Hematopoietic multipotent progenitor cell treated with erythropoietin and hydrocortisone succinate and interleukin-3 and kit ligand, for 17 days (in vitro differentiated cells): ENCODE measurements at regions not wholly inside any gene's neighbourhood (a gene's known extent, or its start where the extent isn't known, plus 50 kb on each side); places are given as distances from the start of the nearest gene placed in this dataset.
"Not testable (repeated sequence)": the region's sequence is repeated elsewhere in the genome, so short reads cannot be mapped to it uniquely, and the experiment has no call there.

ENCODE experiments used
- DNase-seq: peaks from one replicate; pipeline ENCODE4 v3.0.0-alpha.2; 2015; ENCODE audit warnings: low spot score

- no peak for DNase-seq
These were observed 633.4 kb upstream of the KCNMB2 start for GRCh38 chr3:177902876-177903275.

- DNase-seq: no peak
These were observed 631.6 kb upstream of the KCNMB2 start for GRCh38 chr3:177904621-177905020.

GRCh38 chr3:177905173-177906125, 630.8 kb upstream of the KCNMB2 start:
- DNase-seq: no peak

GRCh38 chr3:177906126-177906511, 630.1 kb upstream of the KCNMB2 start:
- no peak for DNase-seq

- DNase-seq: no peak
These were observed 629.5 kb upstream of the KCNMB2 start for GRCh38 chr3:177906578-177907229.

DNA sequence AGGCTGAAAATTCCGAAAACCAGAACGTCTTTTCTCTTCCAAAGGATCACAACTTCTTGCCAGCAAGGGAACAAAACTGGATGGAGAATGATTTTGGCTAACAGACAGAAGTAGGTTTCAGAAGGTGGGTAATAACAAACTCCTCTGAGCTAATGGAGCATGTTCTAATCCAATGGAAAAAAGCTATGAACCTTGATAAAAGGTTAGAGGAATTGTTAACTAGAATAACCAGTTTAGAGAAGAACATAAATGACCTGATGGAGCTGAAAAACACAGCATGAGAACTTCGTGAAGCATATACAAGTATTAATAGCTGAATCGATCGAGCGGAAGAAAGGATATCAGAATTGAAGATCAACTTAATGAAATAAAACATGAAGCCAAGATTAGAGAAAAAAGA, 626.7 kb upstream of the KCNMB2 start:
- not testable (repeated sequence) for DNase-seq

- no peak for DNase-seq
These were observed 622.0 kb upstream of the KCNMB2 start for GRCh38 chr3:177914224-177914623.

- DNase-seq: no peak
These were observed 619.8 kb upstream of the KCNMB2 start for GRCh38 chr3:177916461-177916860.

GRCh38 chr3:177917234-177917861, 618.9 kb upstream of the KCNMB2 start:
- no peak for DNase-seq

DNA sequence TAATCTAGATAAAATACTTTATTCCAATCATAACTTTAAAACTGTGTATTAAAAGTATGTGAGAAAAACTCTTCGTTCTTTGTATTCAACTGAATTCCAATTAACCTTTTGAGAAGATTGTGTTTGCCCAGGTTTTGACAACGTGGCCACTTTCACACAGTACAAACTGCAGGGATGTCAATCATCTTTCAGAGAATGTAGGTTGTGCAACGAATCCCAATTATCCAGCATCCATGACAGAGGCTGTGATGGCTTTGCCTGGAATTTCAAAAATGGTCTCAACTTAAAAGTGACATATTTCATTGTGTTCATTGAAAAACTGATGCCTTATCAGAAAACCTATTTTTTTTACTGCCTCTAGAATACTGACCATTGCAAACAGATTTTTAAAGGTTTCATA, 615.1 kb upstream of the KCNMB2 start:
- DNase-seq: no peak

DNA sequence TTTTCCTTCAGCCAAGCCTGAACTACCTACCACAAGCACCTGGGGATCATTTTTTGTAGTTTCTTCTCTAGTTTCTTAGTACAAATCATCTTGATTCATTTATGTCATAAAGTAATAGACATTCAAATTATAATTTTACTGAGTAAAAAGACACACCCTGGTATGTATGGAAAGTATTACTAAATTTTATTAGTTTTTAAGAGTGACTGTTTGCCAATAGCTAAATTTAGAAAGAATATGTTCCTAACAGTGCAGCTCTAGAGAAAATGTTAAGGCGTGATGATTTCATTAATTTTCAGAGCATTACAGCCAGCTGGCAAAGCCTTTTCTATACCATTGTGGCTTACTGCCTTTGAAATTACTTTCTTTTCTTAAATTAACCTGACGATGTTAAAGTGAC, 612.0 kb upstream of the KCNMB2 start:
- no peak for DNase-seq

DNA sequence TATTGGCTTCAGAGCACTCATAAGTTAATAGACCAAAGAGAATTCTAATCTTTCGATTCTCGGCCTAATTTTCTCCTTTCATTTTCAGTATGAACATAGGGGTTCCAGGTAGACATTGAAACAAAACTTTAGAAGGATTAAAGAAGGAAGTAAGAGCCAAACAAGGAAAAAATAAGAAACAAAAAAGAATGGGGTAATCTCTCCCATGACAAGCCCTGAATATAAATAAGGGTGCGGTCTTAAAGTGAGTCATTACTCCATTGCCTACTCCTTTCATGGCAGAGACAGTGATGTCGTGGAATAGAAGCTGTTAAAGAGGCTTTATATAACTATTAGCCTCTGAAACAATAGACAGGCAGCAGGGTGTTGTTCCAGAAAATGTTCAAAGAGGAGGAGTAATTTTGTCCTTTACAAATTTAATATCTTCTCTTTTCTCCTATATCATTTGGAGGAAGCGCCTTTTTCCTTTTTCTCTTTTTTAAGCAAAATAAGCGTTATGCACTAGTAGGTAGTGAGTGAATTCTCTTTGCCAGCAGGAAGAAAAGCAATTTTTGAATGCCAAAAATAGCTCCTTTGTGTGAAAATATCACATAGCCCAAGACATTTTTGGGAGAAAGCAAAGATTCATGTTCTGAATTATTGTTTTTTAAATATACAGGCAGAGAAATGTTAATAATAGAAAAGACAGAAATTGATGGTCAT, 607.9 kb upstream of the KCNMB2 start:
- no peak for DNase-seq

GRCh38 chr3:177929310-177929709, 606.9 kb upstream of the KCNMB2 start:
- no peak for DNase-seq

- no peak for DNase-seq
These were observed 605.5 kb upstream of the KCNMB2 start for GRCh38 chr3:177930771-177931170.

DNA sequence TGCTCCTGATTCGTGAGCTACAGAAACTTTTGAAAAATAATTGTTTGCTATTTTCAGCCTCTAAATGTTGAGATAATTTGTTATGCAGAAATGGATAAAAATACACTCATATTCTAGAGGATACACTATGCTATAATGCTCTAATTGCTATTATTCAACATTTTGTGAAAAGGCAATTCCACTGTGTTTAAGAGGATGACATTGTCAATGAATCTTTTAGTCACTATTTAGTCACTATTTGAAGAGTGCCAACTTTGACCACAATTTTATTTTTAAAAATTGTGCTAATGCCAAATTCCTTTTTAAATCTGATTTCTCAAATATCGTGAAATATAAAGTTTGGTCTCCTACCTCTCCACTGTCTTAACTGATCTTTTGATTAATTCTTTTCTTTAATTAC, 604.9 kb upstream of the KCNMB2 start:
- no peak for DNase-seq

DNA sequence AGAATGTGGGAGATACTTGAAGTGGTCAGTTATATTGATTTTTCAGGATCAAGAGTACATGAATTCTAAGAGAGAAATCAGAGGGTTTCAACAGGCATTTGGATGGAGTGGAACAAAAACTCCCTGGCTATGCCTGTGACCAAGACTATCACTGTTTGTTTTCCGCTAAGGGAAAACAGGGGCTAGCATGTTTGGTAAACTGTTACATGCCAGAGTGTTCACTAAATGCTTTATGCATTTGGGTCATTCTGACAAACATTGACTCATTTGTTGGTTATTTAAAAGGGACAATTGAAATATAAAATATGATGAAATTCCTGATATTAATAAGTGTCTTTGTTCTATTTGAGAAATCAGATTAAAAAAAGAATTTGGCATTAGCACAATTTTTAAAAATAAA, 603.9 kb upstream of the KCNMB2 start:
- DNase-seq: no peak

DNA sequence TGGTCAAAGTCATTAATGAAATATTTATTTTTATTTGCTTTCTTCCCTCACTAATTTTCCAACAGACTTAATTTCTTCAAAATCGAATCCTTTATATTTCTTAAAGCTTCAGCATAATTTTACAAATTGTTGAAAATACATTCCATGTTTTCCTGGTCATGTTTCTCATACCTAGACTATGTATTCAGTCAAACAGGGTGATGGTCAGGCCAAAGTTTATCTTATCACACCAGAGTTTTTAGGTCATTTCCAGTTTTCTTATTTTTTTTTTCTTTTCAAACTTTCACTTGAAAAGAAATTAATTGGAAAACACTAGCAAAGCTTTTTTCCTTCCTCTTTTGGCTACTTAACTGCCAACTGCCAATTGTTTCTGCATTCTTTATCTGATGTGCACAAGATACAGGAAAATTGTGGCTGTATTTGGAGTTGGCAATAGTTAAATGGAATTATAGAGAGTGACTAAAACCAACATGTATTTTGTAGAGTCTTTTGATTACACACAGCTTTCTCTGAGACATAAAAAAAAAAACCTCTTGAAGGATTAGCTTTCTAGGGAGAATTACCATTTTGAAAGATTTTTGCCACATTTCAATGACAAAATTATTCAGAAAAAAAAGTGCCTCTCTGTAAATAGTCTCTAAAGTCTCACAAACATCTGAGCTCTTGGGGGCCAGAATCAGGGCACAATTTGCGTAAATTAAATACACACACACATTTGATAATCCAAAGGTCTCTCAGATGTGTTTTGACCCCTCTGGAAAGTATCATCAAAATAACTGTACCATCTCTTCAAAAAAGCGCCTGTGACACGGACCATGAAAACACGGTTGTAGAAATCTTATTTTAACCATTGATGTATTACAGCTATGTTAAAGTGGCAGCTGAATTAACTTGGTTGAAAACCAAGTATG, 603.2 kb upstream of the KCNMB2 start:
- no peak for DNase-seq

DNA sequence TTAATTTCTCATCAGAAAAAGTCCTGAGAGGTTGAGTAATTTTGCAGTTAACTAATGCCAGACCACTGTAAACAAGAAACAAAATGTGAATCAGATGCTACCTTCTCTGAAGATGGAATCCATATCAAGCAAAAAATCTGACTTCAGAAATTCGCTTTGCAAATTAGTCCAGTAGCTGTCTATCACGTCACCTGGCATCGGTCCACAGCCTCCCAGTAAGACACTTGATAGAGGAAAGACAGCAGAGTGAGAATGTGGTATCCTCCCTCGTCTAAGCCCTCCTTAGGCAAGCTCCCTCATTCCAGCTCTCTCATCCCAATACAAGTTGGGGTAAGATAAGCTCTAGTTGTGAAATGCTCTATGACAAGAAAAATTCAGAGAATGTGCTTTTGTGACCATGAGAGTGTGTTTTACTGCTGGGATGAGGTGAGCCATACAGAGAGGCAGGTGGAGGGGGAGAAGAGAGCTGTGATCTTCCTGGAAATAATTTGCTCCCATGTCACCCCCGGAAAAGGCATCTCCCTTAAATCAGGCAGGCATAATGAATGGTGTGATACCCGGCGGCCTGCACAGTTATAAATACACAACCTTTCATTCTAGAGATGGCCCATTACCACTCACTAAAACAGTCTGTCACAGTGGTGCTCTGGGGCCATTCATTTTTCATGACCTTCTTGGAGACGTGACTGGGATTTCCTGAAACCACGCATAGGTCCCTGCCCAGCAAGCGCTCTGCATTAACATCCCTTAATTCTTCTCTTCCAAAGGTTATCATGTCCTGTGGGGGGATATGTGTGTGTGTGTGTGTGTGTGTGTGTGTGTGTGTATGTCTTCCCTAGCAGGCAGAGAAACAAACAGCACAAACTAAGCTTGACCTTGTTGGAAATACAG, 602.0 kb upstream of the KCNMB2 start:
- no peak for DNase-seq

DNA sequence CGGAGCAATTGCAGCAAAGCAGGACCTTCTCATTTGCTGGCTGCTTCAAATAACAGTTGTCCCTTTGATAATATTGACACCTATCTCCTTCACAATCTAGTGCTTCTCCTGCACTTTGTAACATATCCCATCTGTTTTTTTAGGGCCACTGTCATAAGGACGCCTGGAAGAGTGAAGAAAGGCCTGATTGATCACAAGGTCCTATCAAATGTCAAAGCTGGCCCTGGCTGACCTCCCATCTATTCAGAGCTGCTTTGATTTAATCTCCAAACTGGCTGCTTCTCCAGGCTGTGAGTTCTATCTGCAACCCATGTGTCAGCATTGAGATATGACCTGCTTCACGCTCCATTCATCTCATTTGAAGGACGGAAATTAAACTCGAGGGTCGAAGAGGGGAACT, 601.2 kb upstream of the KCNMB2 start:
- no peak for DNase-seq

- no peak for DNase-seq
These were observed 599.5 kb upstream of the KCNMB2 start for GRCh38 chr3:177936721-177937120.
